Activated T-helper 17 cell treated with anti-CD3 and anti-CD28 coated beads, Interleukin-2, amount 50 U/mL, for 72 hours (primary cell): ENCODE measurements at regions not wholly inside any gene's neighbourhood (a gene's known extent, or its start where the extent isn't known, plus 50 kb on each side); places are given as distances from the start of the nearest gene placed in this dataset.
"Not testable (repeated sequence)": the region's sequence is repeated elsewhere in the genome, so short reads cannot be mapped to it uniquely, and the experiment has no call there.

Experiments
- ATAC-seq: fragments of 150-1000 bp; cut with Tn5 transposase; replicated peaks from 2 replicates; pipeline ENCODE4 v1.10.0; 2021; ENCODE audit warnings: mild to moderate bottlenecking, moderate library complexity
- H3K27ac Mint-ChIP-seq: one replicate; pipeline ENCODE4 v1.8.0; 2022; ENCODE audit warnings: mixed read lengths
- H3K27me3 Mint-ChIP-seq: one replicate; pipeline ENCODE4 v1.8.0; 2022; ENCODE audit warnings: mixed read lengths
- H3K36me3 Mint-ChIP-seq: one replicate; pipeline ENCODE4 v1.8.0; 2022; ENCODE audit warnings: low read depth, mild to moderate bottlenecking, mixed read lengths
- H3K4me1 Mint-ChIP-seq: one replicate; pipeline ENCODE4 v1.8.0; 2022; ENCODE audit warnings: mixed read lengths
- H3K4me3 Mint-ChIP-seq: one replicate; pipeline ENCODE4 v1.8.0; 2022; ENCODE audit warnings: mild to moderate bottlenecking, mixed read lengths
- H3K9me3 Mint-ChIP-seq: one replicate; pipeline ENCODE4 v1.8.0; 2022; ENCODE audit warnings: mixed read lengths

- no peak overlapping the region for H3K4me3 Mint-ChIP-seq
- H3K36me3 Mint-ChIP-seq = no peaks in the 10 kb centered on the region
- no peaks in the 10 kb centered on the region for H3K27me3 Mint-ChIP-seq
- H3K27ac Mint-ChIP-seq = no peak overlapping the region
- ATAC-seq = no peak
- H3K4me1 Mint-ChIP-seq = no peaks in the 10 kb centered on the region
- H3K9me3 Mint-ChIP-seq = peaks cover 3% of the 10 kb centered on the region
These were observed 752.9 kb downstream of the RAPGEF2 start for GRCh38 chr4:159855731-159856130.

DNA sequence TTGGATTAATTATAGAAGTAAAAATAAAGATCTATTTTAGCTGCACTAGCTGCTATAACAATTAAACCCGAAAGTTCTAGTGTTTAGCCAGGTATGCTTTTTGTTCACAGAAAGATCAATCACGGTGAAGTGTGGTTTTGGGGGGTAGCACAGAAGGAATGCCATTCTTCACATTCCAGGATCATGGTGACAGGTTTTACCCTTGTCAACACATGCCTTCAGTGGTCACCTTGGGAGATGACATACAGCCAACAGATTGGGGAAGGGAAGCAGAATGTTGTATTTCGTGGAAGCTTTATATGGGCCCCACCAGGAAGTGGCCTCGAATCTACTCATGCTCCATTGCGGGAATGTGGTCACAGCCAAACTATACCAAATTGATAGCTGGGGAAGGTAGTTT, 753.6 kb downstream of the RAPGEF2 start:
- Mint-ChIP-seq H3K27ac (no peak overlapping the region), H3K4me1 (no peaks in the 10 kb centered on the region), H3K36me3 (no peaks in the 10 kb centered on the region), H3K9me3 (peaks cover 4% of the 10 kb centered on the region), H3K4me3 (no peak overlapping the region), H3K27me3 (no peaks in the 10 kb centered on the region)
- ATAC-seq = no peak

DNA sequence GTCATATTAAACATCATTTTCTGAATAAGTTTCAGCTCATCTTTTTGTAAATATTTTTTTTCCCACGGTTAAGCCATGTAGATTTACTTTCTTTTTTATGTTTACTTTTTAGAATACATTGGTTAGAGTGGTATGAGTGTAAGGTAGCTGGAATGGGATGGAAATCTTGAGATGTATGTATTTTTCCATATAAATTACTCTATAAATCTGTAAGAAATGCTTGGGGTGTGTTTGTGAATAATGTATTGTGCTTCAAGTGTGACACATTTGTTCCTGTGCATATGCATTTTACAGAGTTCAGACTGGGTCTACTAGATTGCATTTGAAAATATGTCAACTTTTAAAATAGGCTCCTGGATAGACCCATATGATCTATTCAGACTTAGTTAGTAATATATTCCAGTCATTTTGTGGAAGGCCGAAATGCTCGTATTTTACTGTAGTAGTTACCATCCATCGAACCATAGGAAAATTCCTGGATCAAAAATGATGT, 756.8 kb downstream of the RAPGEF2 start:
- no peaks in the 10 kb centered on the region for H3K36me3 Mint-ChIP-seq
- no peaks in the 10 kb centered on the region for H3K4me1 Mint-ChIP-seq
- no peak overlapping the region for H3K27ac Mint-ChIP-seq
- ATAC-seq = no peak
- no peak overlapping the region for H3K4me3 Mint-ChIP-seq
- H3K27me3 Mint-ChIP-seq = no peaks in the 10 kb centered on the region
- H3K9me3 Mint-ChIP-seq = peaks cover 10% of the 10 kb centered on the region

- Mint-ChIP-seq H3K4me3 (no peak overlapping the region), H3K36me3 (no peaks in the 10 kb centered on the region), H3K9me3 (peaks cover 10% of the 10 kb centered on the region), H3K27me3 (no peaks in the 10 kb centered on the region), H3K27ac (no peak overlapping the region), H3K4me1 (no peaks in the 10 kb centered on the region)
- no peak for ATAC-seq
These were observed 758.1 kb downstream of the RAPGEF2 start for GRCh38 chr4:159860945-159861344.

- no peak for ATAC-seq
- Mint-ChIP-seq H3K27me3 (no peaks in the 10 kb centered on the region), H3K9me3 (peaks cover 7% of the 10 kb centered on the region), H3K4me1 (no peaks in the 10 kb centered on the region), H3K4me3 (no peak overlapping the region), H3K27ac (no peak overlapping the region), H3K36me3 (no peaks in the 10 kb centered on the region)
These were observed 761.5 kb downstream of the RAPGEF2 start for GRCh38 chr4:159864337-159864736.

DNA sequence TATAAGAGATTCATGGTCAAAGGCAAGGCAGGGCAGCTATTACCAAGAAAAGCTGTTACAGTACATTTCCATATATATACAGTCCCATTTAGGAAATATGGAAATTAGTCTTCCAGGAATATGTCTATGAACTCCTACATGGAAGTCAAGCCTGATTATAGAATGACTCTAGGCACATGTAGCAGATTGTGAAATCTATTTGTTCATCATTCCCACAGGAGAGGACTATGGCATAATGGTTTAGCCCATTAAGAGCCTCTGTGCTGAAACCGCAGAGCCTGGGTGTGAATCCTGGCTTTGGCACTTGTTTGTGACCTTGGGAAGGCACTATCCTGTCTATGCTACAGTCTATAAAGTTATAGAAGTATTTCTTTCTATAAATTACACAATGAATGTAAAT, 764.8 kb downstream of the RAPGEF2 start:
- peaks cover 3% of the 10 kb centered on the region for H3K9me3 Mint-ChIP-seq
- no peak overlapping the region for H3K27ac Mint-ChIP-seq
- H3K27me3 Mint-ChIP-seq = no peaks in the 10 kb centered on the region
- H3K36me3 Mint-ChIP-seq = no peaks in the 10 kb centered on the region
- ATAC-seq = no peak
- H3K4me3 Mint-ChIP-seq = no peak overlapping the region
- H3K4me1 Mint-ChIP-seq = no peaks in the 10 kb centered on the region

DNA sequence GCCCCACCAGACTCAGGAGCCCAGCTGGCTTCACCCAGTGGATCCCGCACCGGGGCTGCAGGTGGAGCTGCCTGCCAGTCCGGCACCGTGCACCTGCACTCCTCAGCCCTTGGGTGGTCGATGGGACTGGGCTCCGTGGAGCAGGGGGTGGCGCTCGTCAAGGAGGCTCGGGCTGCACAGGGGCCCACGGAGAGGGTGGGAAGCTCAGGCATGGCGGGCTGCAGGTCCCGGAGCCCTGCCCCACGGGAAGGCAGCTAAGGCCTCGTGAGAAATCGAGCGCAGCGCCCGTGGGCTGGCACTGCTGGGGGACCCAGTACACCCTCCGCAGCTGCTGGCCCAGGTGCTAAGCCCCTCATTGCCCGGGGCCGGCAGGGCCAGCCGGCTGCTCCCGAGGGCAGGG, 766.1 kb downstream of the RAPGEF2 start:
- not testable (repeated sequence) for H3K4me3 Mint-ChIP-seq, H3K27ac Mint-ChIP-seq, H3K4me1 Mint-ChIP-seq, H3K27me3 Mint-ChIP-seq, H3K9me3 Mint-ChIP-seq, H3K36me3 Mint-ChIP-seq, ATAC-seq

DNA sequence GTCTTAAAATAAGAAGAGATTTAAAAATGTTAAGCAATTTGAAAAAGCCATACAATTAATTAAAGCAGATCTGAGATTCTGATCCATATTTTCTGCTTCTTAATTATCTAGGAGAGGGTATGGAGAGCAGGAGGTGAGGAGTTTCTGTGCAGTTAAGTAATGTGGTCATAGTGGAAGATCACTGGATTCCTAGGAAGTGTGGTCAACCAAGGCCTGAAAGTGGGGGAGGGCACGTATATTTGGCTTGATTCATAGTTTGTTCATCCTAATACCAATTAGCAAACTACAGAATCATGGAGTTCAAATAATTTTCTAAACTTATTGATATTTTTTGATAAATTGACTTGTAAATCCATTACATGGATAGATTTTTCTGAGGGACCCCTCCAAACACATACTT, 768.3 kb downstream of the RAPGEF2 start:
- Mint-ChIP-seq H3K36me3 (no peaks in the 10 kb centered on the region), H3K27ac (no peak overlapping the region), H3K4me1 (no peaks in the 10 kb centered on the region), H3K4me3 (no peak overlapping the region), H3K9me3 (peaks cover 6% of the 10 kb centered on the region), H3K27me3 (no peaks in the 10 kb centered on the region)
- ATAC-seq = no peak

- Mint-ChIP-seq H3K9me3 (peaks cover 15% of the 10 kb centered on the region), H3K27ac (no peak overlapping the region), H3K27me3 (no peaks in the 10 kb centered on the region), H3K36me3 (no peaks in the 10 kb centered on the region), H3K4me1 (no peaks in the 10 kb centered on the region), H3K4me3 (no peak overlapping the region)
- no peak for ATAC-seq
These were observed 778.3 kb downstream of the RAPGEF2 start for GRCh38 chr4:159881158-159881557.

DNA sequence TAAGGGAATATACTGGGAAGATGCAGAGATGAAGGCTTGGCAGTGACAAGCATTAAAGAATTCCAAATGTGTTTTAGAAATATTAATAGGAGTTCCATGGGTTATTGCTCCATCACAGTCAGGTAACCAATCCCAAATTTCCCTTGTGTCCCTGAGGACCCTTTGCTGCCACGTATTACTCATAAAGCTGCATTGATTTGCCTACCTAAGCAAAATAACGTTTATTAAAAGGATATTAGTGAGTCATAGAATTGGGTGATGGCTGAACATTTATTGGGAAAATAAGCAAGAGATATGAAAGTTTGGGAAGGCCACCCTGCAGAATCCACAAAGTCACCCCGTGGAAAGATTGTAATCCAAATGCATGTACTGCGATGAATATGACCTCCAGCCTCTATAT, 782.1 kb downstream of the RAPGEF2 start:
- Mint-ChIP-seq H3K4me3 (no peak overlapping the region), H3K27me3 (no peaks in the 10 kb centered on the region), H3K9me3 (peaks cover 4% of the 10 kb centered on the region), H3K27ac (no peak overlapping the region), H3K4me1 (no peaks in the 10 kb centered on the region), H3K36me3 (no peaks in the 10 kb centered on the region)
- no peak for ATAC-seq

DNA sequence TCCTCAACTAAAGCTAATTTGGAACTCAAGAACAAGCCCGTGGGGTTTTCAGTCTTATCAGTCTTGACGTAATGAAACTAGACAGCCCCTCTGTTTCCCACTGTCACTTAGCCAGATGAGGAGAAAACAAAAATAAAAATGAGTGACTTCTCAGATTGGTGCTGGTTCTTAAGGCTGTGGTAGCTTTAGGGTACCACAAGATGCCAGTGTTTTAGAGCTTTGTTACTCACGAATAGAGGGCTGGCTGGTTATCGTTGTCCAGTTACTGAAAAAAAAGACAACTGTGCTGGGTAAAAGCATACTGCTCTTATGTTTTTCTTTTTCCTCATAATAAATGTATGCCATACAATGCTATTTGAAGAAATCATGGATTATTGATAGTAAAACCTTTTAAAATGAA, 796.7 kb downstream of the RAPGEF2 start:
- Mint-ChIP-seq H3K27ac (no peak overlapping the region), H3K4me3 (no peak overlapping the region), H3K4me1 (no peaks in the 10 kb centered on the region), H3K27me3 (no peaks in the 10 kb centered on the region), H3K36me3 (no peaks in the 10 kb centered on the region), H3K9me3 (peaks cover 14% of the 10 kb centered on the region)
- no peak for ATAC-seq

DNA sequence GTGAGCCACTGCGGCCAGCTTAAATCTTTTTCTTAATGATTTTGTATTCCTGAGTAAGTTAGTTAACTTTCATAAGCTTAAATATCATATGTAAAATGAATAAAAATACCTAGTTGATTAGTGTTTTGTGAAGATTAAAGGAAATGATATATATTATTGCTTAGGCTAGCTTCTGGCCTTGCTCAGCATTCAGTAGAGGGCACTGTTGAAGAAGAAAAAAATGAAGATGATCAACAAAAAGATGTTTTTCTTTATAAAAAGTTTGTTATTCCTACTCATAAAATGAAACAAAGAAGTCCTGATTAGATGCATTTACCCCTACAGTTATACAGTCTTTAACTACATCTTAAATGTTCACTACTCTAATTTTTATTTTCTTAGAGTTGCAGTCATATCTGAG, 797.7 kb downstream of the RAPGEF2 start:
- no peaks in the 10 kb centered on the region for H3K36me3 Mint-ChIP-seq
- no peak for ATAC-seq
- peaks cover 9% of the 10 kb centered on the region for H3K9me3 Mint-ChIP-seq
- H3K4me3 Mint-ChIP-seq = no peak overlapping the region
- H3K27ac Mint-ChIP-seq = no peak overlapping the region
- no peaks in the 10 kb centered on the region for H3K27me3 Mint-ChIP-seq
- H3K4me1 Mint-ChIP-seq = no peaks in the 10 kb centered on the region

- no peak overlapping the region for H3K4me3 Mint-ChIP-seq
- no peak for ATAC-seq
- H3K27ac Mint-ChIP-seq = no peak overlapping the region
- no peaks in the 10 kb centered on the region for H3K4me1 Mint-ChIP-seq
- H3K9me3 Mint-ChIP-seq = peaks cover 6% of the 10 kb centered on the region
- no peaks in the 10 kb centered on the region for H3K36me3 Mint-ChIP-seq
- no peaks in the 10 kb centered on the region for H3K27me3 Mint-ChIP-seq
These were observed 799.8 kb downstream of the RAPGEF2 start for GRCh38 chr4:159902648-159903047.

GRCh38 chr4:159904906-159905305, 802.0 kb downstream of the RAPGEF2 start:
- H3K4me3 Mint-ChIP-seq = no peak overlapping the region
- no peak for ATAC-seq

DNA sequence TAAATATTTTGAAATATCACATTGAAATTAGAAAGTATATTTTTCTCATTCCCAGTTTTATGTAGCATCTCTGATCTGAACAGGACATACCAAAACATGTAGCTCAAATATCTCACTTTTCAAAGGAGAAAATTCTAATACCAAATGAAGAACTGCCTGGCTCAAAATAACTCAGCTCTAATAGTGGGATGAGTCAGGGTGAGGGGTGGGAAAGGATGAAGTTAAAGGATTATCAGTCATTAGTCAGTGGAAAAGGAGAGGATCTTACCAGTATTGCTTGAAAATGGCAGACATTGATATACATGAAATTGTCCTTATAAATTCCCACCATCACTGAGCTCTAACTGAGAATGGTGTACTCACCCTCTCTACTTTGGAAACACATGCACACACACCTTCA, 803.2 kb downstream of the RAPGEF2 start:
- no peak for ATAC-seq
- H3K9me3 Mint-ChIP-seq = peaks cover 5% of the 10 kb centered on the region
- no peak overlapping the region for H3K4me3 Mint-ChIP-seq
- H3K27me3 Mint-ChIP-seq = no peaks in the 10 kb centered on the region
- H3K36me3 Mint-ChIP-seq = no peaks in the 10 kb centered on the region
- no peaks in the 10 kb centered on the region for H3K4me1 Mint-ChIP-seq
- H3K27ac Mint-ChIP-seq = no peak overlapping the region

More at GRCh38 chr4:159904906-159905305, 802.0 kb downstream of the RAPGEF2 start:
- Mint-ChIP-seq H3K9me3 (no peaks in the 10 kb centered on the region), H3K36me3 (no peaks in the 10 kb centered on the region), H3K27ac (no peak overlapping the region), H3K4me1 (no peaks in the 10 kb centered on the region), H3K27me3 (no peaks in the 10 kb centered on the region)

DNA sequence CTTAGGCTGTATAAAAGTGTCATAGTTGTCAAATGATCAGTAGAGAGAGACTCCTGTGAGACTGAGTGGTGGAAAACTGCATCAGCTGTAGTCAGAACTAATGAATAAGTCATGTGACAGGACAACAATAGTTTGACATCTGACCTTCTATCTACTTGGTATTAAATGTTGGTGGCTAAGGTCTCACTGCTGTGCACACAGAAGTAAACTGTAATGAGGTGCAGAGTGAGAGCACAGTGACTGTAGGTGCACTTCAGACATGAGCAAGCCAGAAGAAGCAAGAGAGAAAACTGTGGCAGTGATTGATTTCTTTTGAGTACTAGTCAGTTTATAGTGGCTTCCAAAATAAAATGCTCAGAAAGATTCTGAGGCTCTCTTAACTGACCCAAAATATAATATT, 803.6 kb downstream of the RAPGEF2 start:
- peaks cover 5% of the 10 kb centered on the region for H3K9me3 Mint-ChIP-seq
- H3K27ac Mint-ChIP-seq = no peak overlapping the region
- no peaks in the 10 kb centered on the region for H3K36me3 Mint-ChIP-seq

More for the DNA sequence above, 803.6 kb downstream of the RAPGEF2 start:
- ATAC-seq = no peak
- H3K4me3 Mint-ChIP-seq = no peak overlapping the region
- no peaks in the 10 kb centered on the region for H3K4me1 Mint-ChIP-seq
- no peaks in the 10 kb centered on the region for H3K27me3 Mint-ChIP-seq
